BJ (cell line): ENCODE measurements at regions not wholly inside any gene's neighbourhood (a gene's known extent, or its start where the extent isn't known, plus 50 kb on each side); places are given as distances from the start of the nearest gene placed in this dataset.
"Not testable (repeated sequence)": the region's sequence is repeated elsewhere in the genome, so short reads cannot be mapped to it uniquely, and the experiment has no call there.

ENCODE experiments used
- CTCF ChIA-PET: fragments of 350-600 bp; formaldehyde crosslinking; extraction: SDS; loops from one replicate; lab custom pipeline; 2021; ENCODE audit warnings: antibody characterized with exemption, inconsistent platforms; lab: Yijun Ruan, JAX
- POLR2A ChIA-PET: fragments of 300-600 bp; sonication (Branson Sonifier 250); formaldehyde crosslinking; extraction: SDS; loops from one replicate; lab custom pipeline; 2021; ENCODE audit warnings: antibody characterized with exemption; lab: Charles Lee
- DNase-seq: peaks from one replicate; pipeline ENCODE4 v3.0.0-alpha.2; 2011; ENCODE audit warnings: low read depth
- H3K27me3 ChIP-seq: 2 replicates; pipeline ENCODE4 v1.6.0; 2011; ENCODE audit warnings: low read length; ENCODE audit not compliant: control insufficient read depth, insufficient read depth
- H3K36me3 ChIP-seq: 2 replicates; pipeline ENCODE4 v1.5.1; 2011; ENCODE audit warnings: low read length; ENCODE audit not compliant: control insufficient read depth, insufficient read depth
- H3K4me3 ChIP-seq: 2 replicates; pipeline ENCODE4 v1.5.1; 2011; ENCODE audit warnings: low read depth, mild to moderate bottlenecking, control low read depth, low read length
- CTCF ChIP-seq: IDR thresholded peaks from 2 replicates; pipeline ENCODE4 v1.5.1; 2011; ENCODE audit warnings: low read depth, mild to moderate bottlenecking, control low read depth, inconsistent platforms, low read length, moderate library complexity; ENCODE audit not compliant: insufficient read depth

- no peak for TF ChIP-seq CTCF
- CTCF ChIA-PET: interaction anchor here (1.3 kb wide), 1 partner anchor 10 kb away, joined by 4 read pairs; no protein-coding TSS in a partner anchor
- no peak for DNase-seq
- peaks cover 11% of the 10 kb centered on the region; the same call in 1 of the 2 replicates for H3K27me3 ChIP-seq
- H3K36me3 ChIP-seq: no peaks in the 10 kb centered on the region
- POLR2A ChIA-PET: no interaction called here
- H3K4me3 ChIP-seq: no peak overlapping the region
Observed at GRCh38 chr7:34227525-34227924, 322.2 kb downstream of the BMPER start.

GRCh38 chr7:34235101-34235500 is 329.8 kb downstream of the BMPER start:
- CTCF ChIA-PET: interaction anchor here (0.9 to 2.2 kb wide), 6 partner anchors 14 to 358 kb away, joined by 3 to 5 read pairs (median 3); no protein-coding TSS in a partner anchor
- H3K27me3 ChIP-seq, H3K36me3 ChIP-seq, H3K4me3 ChIP-seq, POLR2A ChIA-PET, DNase-seq: not testable (repeated sequence)

GRCh38 chr7:34236057-34236456 is 330.7 kb downstream of the BMPER start:
- Histone ChIP-seq H3K4me3 (no peak overlapping the region), H3K27me3 (no peaks in the 10 kb centered on the region), H3K36me3 (no peaks in the 10 kb centered on the region)
- DNase-seq: no peak
- ChIA-PET POLR2A (no interaction called here), CTCF (interaction anchor here (0.9 to 2.2 kb wide), 6 partner anchors 13 to 357 kb away, joined by 3 to 5 read pairs (median 3); no protein-coding TSS in a partner anchor)
- TF ChIP-seq CTCF: no peak

GRCh38 chr7:34236839-34237492 is 331.6 kb downstream of the BMPER start:
- ChIA-PET POLR2A (no interaction called here), CTCF (interaction anchor here (1.4 to 2.1 kb wide), 2 partner anchors 9 to 12 kb away, joined by 4 to 5 read pairs; no protein-coding TSS in a partner anchor)
- H3K27me3 ChIP-seq: no peaks in the 10 kb centered on the region
- H3K36me3 ChIP-seq: no peaks in the 10 kb centered on the region
- DNase-seq: no peak
- TF ChIP-seq CTCF: no peak
- H3K4me3 ChIP-seq: no peak overlapping the region

- Histone ChIP-seq H3K4me3 (no peak overlapping the region), H3K27me3 (no peaks in the 10 kb centered on the region), H3K36me3 (no peaks in the 10 kb centered on the region)
- TF ChIP-seq CTCF: no peak
- ChIA-PET POLR2A (no interaction called here), CTCF (interaction anchor here (1.4 to 2.1 kb wide), 2 partner anchors 10 to 12 kb away, joined by 4 to 5 read pairs; no protein-coding TSS in a partner anchor)
- no peak for DNase-seq
Observed at GRCh38 chr7:34237493-34237849, 332.1 kb downstream of the BMPER start.
